Stomach smooth muscle (tissue), 2 donors: ENCODE measurements at regions not wholly inside any gene's neighbourhood (a gene's known extent, or its start where the extent isn't known, plus 50 kb on each side); places are given as distances from the start of the nearest gene placed in this dataset.

Experiments
- H3K27ac ChIP-seq: one replicate; pipeline ENCODE4 v1.7.0; 2013; ENCODE audit warnings: mild to moderate bottlenecking, low read length, inconsistent platforms
- H3K27me3 ChIP-seq, 2 donors: one replicate each; pipeline ENCODE4 v1.7.0; 2013; ENCODE audit warnings: low read length in 2 of 2; ENCODE audit not compliant: insufficient read depth in 2 of 2, control insufficient read depth in 1 of 2
- H3K36me3 ChIP-seq, 2 donors: one replicate each; pipeline ENCODE4 v1.7.0; 2013; ENCODE audit warnings: low read length in 2 of 2; ENCODE audit not compliant: control insufficient read depth in 2 of 2, insufficient read depth in 2 of 2
- H3K4me1 ChIP-seq: one replicate; pipeline ENCODE4 v1.7.0; 2013; ENCODE audit warnings: low read length; ENCODE audit not compliant: control insufficient read depth, insufficient read depth
- H3K4me3 ChIP-seq, 2 donors: one replicate each; pipeline ENCODE4 v1.7.0; 2013; ENCODE audit warnings: low read length in 2 of 2
- H3K9ac ChIP-seq, 2 donors: one replicate each; pipeline ENCODE4 v1.7.0; 2013; ENCODE audit warnings: low read length in 2 of 2, mild to moderate bottlenecking in 1 of 2
- H3K9me3 ChIP-seq, 2 donors: one replicate each; pipeline ENCODE4 v1.7.0; 2013; ENCODE audit warnings: low read length in 2 of 2; ENCODE audit not compliant: control insufficient read depth in 2 of 2
- donor health status: healthy.
- donor health status: Pancreatic carcinoma.

- Histone ChIP-seq H3K9ac (no peak overlapping the region), H3K4me3 (no peak overlapping the region), H3K27me3 (no peaks in the 10 kb centered on the region), H3K36me3 (no peaks in the 10 kb centered on the region), H3K27ac (no peak overlapping the region), H3K9me3 (no peaks in the 10 kb centered on the region), H3K4me1 (no peaks in the 10 kb centered on the region)
These were observed 415.7 kb upstream of the THBS1 start for GRCh38 chr15:39165020-39165706.

- Histone ChIP-seq H3K9me3 (no peaks in the 10 kb centered on the region), H3K27ac (no peak overlapping the region), H3K4me1 (peaks cover 9% of the 10 kb centered on the region), H3K9ac (no peak overlapping the region), H3K27me3 (no peaks in the 10 kb centered on the region), H3K4me3 (no peak overlapping the region), H3K36me3 (no peaks in the 10 kb centered on the region)
These were observed 413.5 kb upstream of the THBS1 start for GRCh38 chr15:39167164-39168058.

- H3K9ac ChIP-seq = peak overlapping the region in 1 of 2 donors; percentile 59
- H3K27me3 ChIP-seq = no peaks in the 10 kb centered on the region
- peaks cover 16% of the 10 kb centered on the region for H3K4me1 ChIP-seq
- no peaks in the 10 kb centered on the region for H3K36me3 ChIP-seq
- H3K9me3 ChIP-seq = no peaks in the 10 kb centered on the region
- peak overlapping the region in 1 of 2 donors; percentile 71 for H3K4me3 ChIP-seq
- H3K27ac ChIP-seq = peak overlapping the region; percentile 69
These were observed 408.9 kb upstream of the THBS1 start for GRCh38 chr15:39171944-39172368.

- peak overlapping the region; percentile 42 to 59 for H3K9ac ChIP-seq
- peak overlapping the region; percentile 68 to 71 for H3K4me3 ChIP-seq
- H3K9me3 ChIP-seq = no peaks in the 10 kb centered on the region
- peaks cover 16% of the 10 kb centered on the region for H3K4me1 ChIP-seq
- no peaks in the 10 kb centered on the region for H3K27me3 ChIP-seq
- H3K36me3 ChIP-seq = no peaks in the 10 kb centered on the region
- H3K27ac ChIP-seq = peak overlapping the region; percentile 69
These were observed 408.2 kb upstream of the THBS1 start for GRCh38 chr15:39172380-39173281.

GRCh38 chr15:39173426-39173825 is 407.5 kb upstream of the THBS1 start:
- peaks cover 16% of the 10 kb centered on the region for H3K4me1 ChIP-seq
- H3K27ac ChIP-seq = peak overlapping the region; percentile 69
- H3K36me3 ChIP-seq = no peaks in the 10 kb centered on the region
- H3K9ac ChIP-seq = peak overlapping the region in 1 of 2 donors; percentile 59
- no peaks in the 10 kb centered on the region for H3K27me3 ChIP-seq
- H3K4me3 ChIP-seq = peak overlapping the region; percentile 68 to 71
- no peaks in the 10 kb centered on the region for H3K9me3 ChIP-seq

GRCh38 chr15:39174332-39174731 is 406.5 kb upstream of the THBS1 start:
- Histone ChIP-seq H3K9ac (no peak overlapping the region), H3K27ac (no peak overlapping the region), H3K27me3 (no peaks in the 10 kb centered on the region), H3K36me3 (no peaks in the 10 kb centered on the region), H3K4me3 (no peak overlapping the region), H3K4me1 (peaks cover 16% of the 10 kb centered on the region), H3K9me3 (no peaks in the 10 kb centered on the region)

- H3K4me1 ChIP-seq = peaks cover 16% of the 10 kb centered on the region
- no peak overlapping the region for H3K9ac ChIP-seq
- no peaks in the 10 kb centered on the region for H3K27me3 ChIP-seq
These were observed 404.8 kb upstream of the THBS1 start for GRCh38 chr15:39176030-39176429.

GRCh38 chr15:39177561-39177960 is 403.3 kb upstream of the THBS1 start:
- no peak overlapping the region for H3K27ac ChIP-seq
- H3K36me3 ChIP-seq = no peaks in the 10 kb centered on the region
- no peaks in the 10 kb centered on the region for H3K9me3 ChIP-seq
- peaks cover 5% of the 10 kb centered on the region for H3K4me1 ChIP-seq
- H3K9ac ChIP-seq = no peak overlapping the region
- H3K4me3 ChIP-seq = no peak overlapping the region
- H3K27me3 ChIP-seq = no peaks in the 10 kb centered on the region

More at GRCh38 chr15:39176030-39176429, 404.8 kb upstream of the THBS1 start:
- Histone ChIP-seq H3K4me3 (no peak overlapping the region), H3K9me3 (no peaks in the 10 kb centered on the region), H3K36me3 (no peaks in the 10 kb centered on the region), H3K27ac (no peak overlapping the region)

- Histone ChIP-seq H3K27ac (no peak overlapping the region), H3K36me3 (no peaks in the 10 kb centered on the region), H3K9ac (no peak overlapping the region), H3K9me3 (no peaks in the 10 kb centered on the region), H3K27me3 (no peaks in the 10 kb centered on the region), H3K4me1 (no peaks in the 10 kb centered on the region), H3K4me3 (no peak overlapping the region)
These were observed 400.8 kb upstream of the THBS1 start for GRCh38 chr15:39180030-39180429.

GRCh38 chr15:39180483-39180933 is 400.4 kb upstream of the THBS1 start:
- Histone ChIP-seq H3K9ac (no peak overlapping the region), H3K27me3 (no peaks in the 10 kb centered on the region), H3K4me1 (no peaks in the 10 kb centered on the region), H3K36me3 (no peaks in the 10 kb centered on the region), H3K27ac (no peak overlapping the region), H3K9me3 (no peaks in the 10 kb centered on the region), H3K4me3 (no peak overlapping the region)
